LNCaP clone FGC (cell line): ENCODE measurements at regions not wholly inside any gene's neighbourhood (a gene's known extent, or its start where the extent isn't known, plus 50 kb on each side); places are given as distances from the start of the nearest gene placed in this dataset.
"Not testable (repeated sequence)": the region's sequence is repeated elsewhere in the genome, so short reads cannot be mapped to it uniquely, and the experiment has no call there.

Source experiments
- DNase-seq: peaks from one replicate; pipeline ENCODE4 v3.0.0-alpha.2; 2011; ENCODE audit warnings: low read depth
- H3K4me3 ChIP-seq: 2 replicates; pipeline ENCODE4 v1.5.1; 2011; ENCODE audit warnings: mild to moderate bottlenecking, low read depth, low read length, control low read depth
- TF ChIP-seq, protein P1 (sequence below): IDR thresholded peaks from 2 replicates; pipeline ENCODE4 v1.5.1; 2012; ENCODE audit warnings: mild to moderate bottlenecking; ENCODE audit not compliant: control insufficient read depth, insufficient read depth; ENCODE audit errors: extremely low read depth

DNA sequence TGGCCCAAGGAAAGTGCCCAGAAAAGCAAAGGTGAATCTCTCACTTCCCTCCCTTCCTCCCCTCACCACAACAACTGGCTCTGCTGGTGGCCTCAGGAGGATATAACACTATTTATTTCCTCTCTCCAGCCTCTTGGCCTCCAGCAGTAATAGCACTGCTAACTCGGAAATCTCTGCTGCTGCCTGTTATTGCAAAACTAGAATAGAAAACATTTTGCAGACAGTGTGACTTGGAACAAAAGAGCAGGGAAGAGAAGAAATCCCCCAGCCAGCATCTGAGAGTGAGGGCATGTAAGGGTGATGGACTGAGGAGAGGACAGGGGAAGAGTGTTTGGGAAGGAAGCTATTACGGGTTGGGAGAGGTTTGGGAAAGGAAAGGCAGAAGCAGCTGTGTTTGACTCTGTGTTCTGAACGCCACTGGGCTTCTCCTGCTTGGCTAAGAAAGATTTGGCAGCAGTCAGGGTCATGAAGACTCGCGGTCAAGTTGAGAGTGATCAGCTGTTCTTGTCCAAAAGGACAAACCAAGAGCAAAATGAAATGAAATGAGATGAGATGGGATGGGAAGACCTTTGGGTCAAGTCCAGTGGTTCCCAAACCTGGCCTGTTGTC, 81.0 kb upstream of the SNX9 start:
- TF ChIP-seq, protein P1, sequence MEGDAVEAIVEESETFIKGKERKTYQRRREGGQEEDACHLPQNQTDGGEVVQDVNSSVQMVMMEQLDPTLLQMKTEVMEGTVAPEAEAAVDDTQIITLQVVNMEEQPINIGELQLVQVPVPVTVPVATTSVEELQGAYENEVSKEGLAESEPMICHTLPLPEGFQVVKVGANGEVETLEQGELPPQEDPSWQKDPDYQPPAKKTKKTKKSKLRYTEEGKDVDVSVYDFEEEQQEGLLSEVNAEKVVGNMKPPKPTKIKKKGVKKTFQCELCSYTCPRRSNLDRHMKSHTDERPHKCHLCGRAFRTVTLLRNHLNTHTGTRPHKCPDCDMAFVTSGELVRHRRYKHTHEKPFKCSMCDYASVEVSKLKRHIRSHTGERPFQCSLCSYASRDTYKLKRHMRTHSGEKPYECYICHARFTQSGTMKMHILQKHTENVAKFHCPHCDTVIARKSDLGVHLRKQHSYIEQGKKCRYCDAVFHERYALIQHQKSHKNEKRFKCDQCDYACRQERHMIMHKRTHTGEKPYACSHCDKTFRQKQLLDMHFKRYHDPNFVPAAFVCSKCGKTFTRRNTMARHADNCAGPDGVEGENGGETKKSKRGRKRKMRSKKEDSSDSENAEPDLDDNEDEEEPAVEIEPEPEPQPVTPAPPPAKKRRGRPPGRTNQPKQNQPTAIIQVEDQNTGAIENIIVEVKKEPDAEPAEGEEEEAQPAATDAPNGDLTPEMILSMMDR: no peak
- DNase-seq: no peak
- H3K4me3 ChIP-seq: no peak overlapping the region

- DNase-seq: no peak
- H3K4me3 ChIP-seq: no peak overlapping the region
- TF ChIP-seq, protein P1: no peak
These were observed 78.9 kb upstream of the SNX9 start for GRCh38 chr6:157744102-157744601.

DNA sequence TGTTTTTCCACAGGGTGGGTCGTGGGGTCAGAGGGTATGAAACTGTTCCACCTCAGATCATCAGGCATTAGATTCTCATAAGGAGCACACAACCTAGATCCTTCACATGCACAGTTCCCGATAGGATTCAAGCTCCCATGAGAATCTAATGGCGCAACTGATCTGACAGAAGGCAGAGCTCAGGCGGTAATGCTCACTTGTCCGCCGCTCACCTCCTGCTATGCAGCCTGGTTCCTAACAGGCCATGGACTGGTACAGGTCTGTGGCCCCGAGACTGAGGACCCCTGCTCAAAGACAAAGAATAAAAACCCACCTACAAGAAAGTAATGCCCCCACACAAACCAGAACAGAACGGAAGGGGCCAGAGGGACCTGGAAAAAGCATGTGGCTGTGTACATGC, 76.1 kb upstream of the SNX9 start:
- TF ChIP-seq, protein P1: no peak
- no peak for DNase-seq
- no peak overlapping the region for H3K4me3 ChIP-seq

DNA sequence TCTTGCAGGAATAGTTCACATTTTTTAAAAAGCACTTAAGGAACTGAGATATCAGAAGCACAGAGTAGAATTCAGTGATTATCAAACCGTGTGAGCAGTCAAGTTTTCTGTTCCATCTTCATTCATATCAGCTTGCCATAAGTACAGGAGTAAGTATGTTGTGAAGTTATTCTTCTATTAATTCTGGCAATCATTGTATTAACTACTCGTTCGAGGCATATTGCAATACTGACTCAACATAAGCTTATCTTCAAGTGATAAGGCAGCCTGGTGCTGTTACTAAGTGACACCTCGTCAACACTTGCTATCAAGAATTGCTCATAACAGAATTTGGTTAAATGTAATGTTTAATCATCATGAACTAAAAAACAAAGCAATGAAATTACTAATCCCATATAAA, 75.7 kb upstream of the SNX9 start:
- TF ChIP-seq, protein P1: no peak
- DNase-seq: no peak
- no peak overlapping the region for H3K4me3 ChIP-seq

DNA sequence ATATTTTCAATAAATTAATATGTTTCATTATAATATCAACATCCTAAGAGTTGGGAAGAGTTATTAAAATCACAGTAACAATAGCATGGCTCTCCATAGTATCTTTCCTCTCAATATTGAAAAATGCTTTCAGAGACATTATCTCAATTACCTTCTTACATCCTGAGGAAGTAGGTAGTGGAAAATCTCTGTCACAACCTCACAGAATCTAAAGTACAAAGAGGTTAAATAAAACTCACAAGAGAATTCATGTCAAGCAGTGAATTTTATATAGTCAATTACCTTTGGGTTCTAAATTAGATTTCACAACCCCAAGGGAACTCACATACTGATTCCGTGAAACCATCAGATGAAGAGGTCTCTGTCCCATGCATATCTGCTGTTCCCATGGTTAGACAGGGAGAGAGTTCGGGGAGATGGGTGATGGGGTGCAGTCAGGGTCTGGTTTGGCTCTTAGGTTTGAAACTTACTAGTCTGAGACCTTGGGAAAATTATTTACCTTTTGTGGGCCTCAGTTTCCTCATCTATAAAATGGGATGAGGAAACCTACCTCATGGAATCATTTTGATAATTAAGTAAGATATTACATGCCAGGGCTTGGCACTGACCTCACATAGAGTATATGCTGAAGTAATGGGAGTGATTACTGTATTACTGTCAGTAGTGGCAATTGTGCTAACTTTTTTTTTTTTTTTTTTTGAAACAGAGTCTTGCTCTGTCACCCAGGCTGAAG, 74.0 kb upstream of the SNX9 start:
- H3K4me3 ChIP-seq: no peak overlapping the region
- no peak for DNase-seq
- TF ChIP-seq, protein P1: no peak

- H3K4me3 ChIP-seq, DNase-seq: not testable (repeated sequence)
These were observed 72.1 kb upstream of the SNX9 start for GRCh38 chr6:157750973-157751372.

DNA sequence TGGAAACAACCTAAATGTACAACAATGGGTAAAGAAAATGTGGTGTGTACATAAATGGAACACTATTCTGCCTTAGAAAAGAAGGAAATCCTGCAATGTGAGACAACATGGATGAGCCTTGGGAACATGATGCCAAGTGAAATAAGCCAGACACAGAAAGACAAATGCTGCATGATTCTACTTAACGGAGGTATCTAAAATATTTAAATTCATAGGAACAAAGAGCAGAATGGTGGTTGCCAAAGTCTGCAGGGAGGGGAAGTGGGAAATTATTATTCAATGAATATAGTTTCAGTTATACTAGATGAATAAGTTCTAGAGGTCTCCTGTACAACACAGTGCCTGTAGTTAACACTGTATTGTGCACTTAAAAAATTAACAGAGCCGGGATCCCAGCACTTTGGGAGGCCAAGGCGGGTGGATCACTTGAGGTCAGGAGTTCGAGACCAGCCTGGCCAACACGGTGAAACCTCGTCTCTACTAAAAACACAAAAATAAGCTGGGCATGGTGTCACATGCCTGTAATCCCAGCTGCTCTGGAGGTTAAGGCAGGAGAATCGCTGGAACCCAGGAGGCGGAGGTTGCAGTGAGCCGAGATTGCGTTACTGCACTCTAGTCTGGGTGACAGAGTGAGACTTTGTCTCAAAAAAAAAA, 71.4 kb upstream of the SNX9 start:
- no peak overlapping the region for H3K4me3 ChIP-seq
- no peak for DNase-seq
- TF ChIP-seq, protein P1: no peak

- H3K4me3 ChIP-seq, DNase-seq: not testable (repeated sequence)
These were observed 70.2 kb upstream of the SNX9 start for GRCh38 chr6:157752879-157753278.
